Astrocyte (in vitro differentiated cells and primary cell): ENCODE measurements at regions not wholly inside any gene's neighbourhood (a gene's known extent, or its start where the extent isn't known, plus 50 kb on each side); places are given as distances from the start of the nearest gene placed in this dataset.

Experiments used
- DNase-seq: peaks from one replicate; pipeline ENCODE4 v3.0.0-alpha.2; 2010; ENCODE audit warnings: low read depth
- FAIRE-seq: peaks from 2 replicates; lab custom pipeline; 2011; peaks lifted over from hg19 to GRCh38; lab: Jason Lieb, UNC
- H2AFZ ChIP-seq: 2 replicates; pipeline ENCODE4 v1.6.0; 2012; ENCODE audit warnings: low read depth, low read length, inconsistent platforms
- H3K27ac ChIP-seq: 2 replicates; pipeline ENCODE4 v1.5.1; 2011; ENCODE audit warnings: low read depth, low read length, inconsistent platforms
- H3K27me3 ChIP-seq: 2 replicates; pipeline ENCODE4 v1.6.0; 2011; ENCODE audit warnings: low read length, inconsistent platforms; ENCODE audit not compliant: insufficient read depth
- H3K36me3 ChIP-seq: 2 replicates; pipeline ENCODE4 v1.5.1; 2011; ENCODE audit warnings: low read length, inconsistent platforms; ENCODE audit not compliant: insufficient read depth
- H3K4me1 ChIP-seq: 2 replicates; pipeline ENCODE4 v1.5.1; 2011; ENCODE audit warnings: low read length, inconsistent platforms; ENCODE audit not compliant: insufficient read depth
- H3K4me2 ChIP-seq: 2 replicates; pipeline ENCODE4 v1.6.0; 2012; ENCODE audit warnings: low read length, inconsistent platforms
- H3K4me3 ChIP-seq: 2 replicates; pipeline ENCODE4 v1.5.1; 2011; ENCODE audit warnings: low read depth, mild to moderate bottlenecking, low read length, inconsistent platforms; ENCODE audit not compliant: insufficient read depth
- H3K79me2 ChIP-seq: 2 replicates; pipeline ENCODE4 v1.6.0; 2012; ENCODE audit warnings: mild to moderate bottlenecking, low read length, inconsistent platforms; ENCODE audit not compliant: insufficient read depth
- H3K9ac ChIP-seq: 2 replicates; pipeline ENCODE4 v1.6.0; 2012; ENCODE audit warnings: mild to moderate bottlenecking, low read length, inconsistent platforms
- H3K9me3 ChIP-seq: 2 replicates; pipeline ENCODE4 v1.5.1; 2012; ENCODE audit warnings: low read depth, mild to moderate bottlenecking, low read length, inconsistent platforms; ENCODE audit not compliant: insufficient read depth
- H4K20me1 ChIP-seq: 2 replicates; pipeline ENCODE4 v1.6.0; 2012; ENCODE audit warnings: low read length, inconsistent platforms; ENCODE audit not compliant: insufficient read depth
- H3K27ac Mint-ChIP-seq: one replicate; pipeline ENCODE4 v1.8.0; 2021; ENCODE audit warnings: mild to moderate bottlenecking, mixed read lengths; ENCODE audit not compliant: unreplicated experiment
- H3K27me3 Mint-ChIP-seq: one replicate; pipeline ENCODE4 v1.8.0; 2021; ENCODE audit warnings: low read depth, mixed read lengths; ENCODE audit not compliant: unreplicated experiment
- H3K36me3 Mint-ChIP-seq: one replicate; pipeline ENCODE4 v1.8.0; 2021; ENCODE audit warnings: low read depth, mixed read lengths; ENCODE audit not compliant: unreplicated experiment
- H3K4me1 Mint-ChIP-seq: one replicate; pipeline ENCODE4 v1.8.0; 2021; ENCODE audit warnings: low read depth, mixed read lengths; ENCODE audit not compliant: unreplicated experiment
- H3K4me3 Mint-ChIP-seq: one replicate; pipeline ENCODE4 v1.8.0; 2021; ENCODE audit warnings: mild to moderate bottlenecking, moderate library complexity, mixed read lengths; ENCODE audit not compliant: unreplicated experiment
- H3K9me3 Mint-ChIP-seq: one replicate; pipeline ENCODE4 v1.8.0; 2021; ENCODE audit warnings: mild to moderate bottlenecking, mixed read lengths; ENCODE audit not compliant: unreplicated experiment
- CTCF ChIP-seq: IDR thresholded peaks from 2 replicates; pipeline ENCODE4 v1.5.1; 2011; ENCODE audit warnings: low read depth, mild to moderate bottlenecking, inconsistent platforms, low read length, moderate library complexity; ENCODE audit not compliant: insufficient read depth
- EZH2 ChIP-seq: IDR thresholded peaks from 2 replicates; pipeline ENCODE4 v1.6.1; 2012; ENCODE audit warnings: mild to moderate bottlenecking, low read length, inconsistent platforms; ENCODE audit not compliant: insufficient read depth

DNA sequence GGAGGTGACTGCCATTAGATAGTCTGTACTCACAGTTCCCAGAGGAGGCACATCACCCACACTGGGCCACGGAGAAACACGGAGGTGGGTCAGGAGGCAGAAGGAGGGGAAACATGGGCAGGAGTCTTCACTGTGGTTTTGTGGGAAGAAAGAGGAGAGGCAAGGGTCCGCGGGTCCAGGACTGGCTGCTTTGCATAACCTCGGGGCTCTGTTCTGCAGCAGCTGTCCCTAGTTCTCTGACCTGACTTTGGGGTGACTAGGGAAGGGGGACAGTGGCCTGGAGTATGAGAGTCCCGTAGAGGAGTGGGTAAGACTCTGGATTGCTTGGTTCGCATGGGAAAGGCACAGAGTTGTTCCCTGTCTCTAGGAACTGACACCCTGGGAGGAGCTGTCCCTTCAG is 238.3 kb upstream of the RAB6C start:
- no peak for DNase-seq
- no peaks in the 10 kb centered on the region for H3K36me3 Mint-ChIP-seq
- H3K4me1 Mint-ChIP-seq: no peaks in the 10 kb centered on the region

GRCh38 chr2:129741623-129742022 is 237.8 kb upstream of the RAB6C start:
- FAIRE-seq (no peak), DNase-seq (no peak)
- Histone ChIP-seq H3K4me2 (no peak overlapping the region), H3K4me1 (no peaks in the 10 kb centered on the region), H3K79me2 (no peaks in the 10 kb centered on the region), H3K9ac (no peak overlapping the region), H3K27me3 (no peaks in the 10 kb centered on the region), H3K9me3 (no peaks in the 10 kb centered on the region), H3K4me3 (no peak overlapping the region), H3K27ac (no peak overlapping the region), H3K36me3 (no peaks in the 10 kb centered on the region), H2AFZ (no peak overlapping the region), H4K20me1 (no peaks in the 10 kb centered on the region)
- H3K4me3 Mint-ChIP-seq: no peak overlapping the region
- TF ChIP-seq EZH2 (no peak), CTCF (no peak)
- H3K4me1 Mint-ChIP-seq: no peaks in the 10 kb centered on the region
- H3K9me3 Mint-ChIP-seq: peaks cover 6% of the 10 kb centered on the region
- no peak overlapping the region for H3K27ac Mint-ChIP-seq
- peaks cover 32% of the 10 kb centered on the region for H3K27me3 Mint-ChIP-seq
- H3K36me3 Mint-ChIP-seq: no peaks in the 10 kb centered on the region

More for the DNA sequence above, 238.3 kb upstream of the RAB6C start:
- TF ChIP-seq EZH2 (no peak), CTCF (no peak)
- no peak for FAIRE-seq
- H3K27me3 ChIP-seq: no peaks in the 10 kb centered on the region
- Mint-ChIP-seq H3K9me3 (peaks cover 6% of the 10 kb centered on the region), H3K4me3 (no peak overlapping the region), H3K27ac (no peak overlapping the region), H3K27me3 (peaks cover 32% of the 10 kb centered on the region)
- H3K9ac ChIP-seq: no peak overlapping the region
- H2AFZ ChIP-seq: no peak overlapping the region
- peaks cover 1% of the 10 kb centered on the region for H3K9me3 ChIP-seq
- no peaks in the 10 kb centered on the region for H3K79me2 ChIP-seq
- H3K4me1 ChIP-seq: no peaks in the 10 kb centered on the region
- H3K4me3 ChIP-seq: no peak overlapping the region
- no peaks in the 10 kb centered on the region for H3K36me3 ChIP-seq
- no peak overlapping the region for H3K27ac ChIP-seq
- H3K4me2 ChIP-seq: no peak overlapping the region
- no peaks in the 10 kb centered on the region for H4K20me1 ChIP-seq

GRCh38 chr2:129742415-129743180 is 236.9 kb upstream of the RAB6C start:
- Histone ChIP-seq H3K36me3 (no peaks in the 10 kb centered on the region), H3K27ac (no peak overlapping the region), H3K4me2 (no peak overlapping the region), H3K9me3 (no peaks in the 10 kb centered on the region), H2AFZ (no peak overlapping the region), H4K20me1 (no peaks in the 10 kb centered on the region), H3K27me3 (no peaks in the 10 kb centered on the region), H3K9ac (no peak overlapping the region), H3K79me2 (no peaks in the 10 kb centered on the region), H3K4me3 (no peak overlapping the region), H3K4me1 (no peaks in the 10 kb centered on the region)
- Mint-ChIP-seq H3K36me3 (no peaks in the 10 kb centered on the region), H3K9me3 (peaks cover 6% of the 10 kb centered on the region), H3K27ac (no peak overlapping the region), H3K4me1 (no peaks in the 10 kb centered on the region), H3K27me3 (peaks cover 32% of the 10 kb centered on the region), H3K4me3 (no peak overlapping the region)
- DNase-seq (no peak), FAIRE-seq (no peak)
- no peak for TF ChIP-seq CTCF
- no peak for TF ChIP-seq EZH2
